NT2/D1 (cell line): ENCODE measurements at regions not wholly inside any gene's neighbourhood (a gene's known extent, or its start where the extent isn't known, plus 50 kb on each side); places are given as distances from the start of the nearest gene placed in this dataset.

Source experiments
- SUZ12 ChIP-seq: IDR thresholded peaks from 2 replicates; pipeline ENCODE4 v1.6.1; 2011; ENCODE audit not compliant: insufficient read length, insufficient read depth; ENCODE audit errors: extremely low read depth
- YY1 ChIP-seq: IDR thresholded peaks from 2 replicates; pipeline ENCODE4 v1.6.1; 2011; ENCODE audit not compliant: insufficient read length, insufficient read depth
- ZNF274 ChIP-seq: IDR thresholded peaks from 2 replicates; pipeline ENCODE4 v1.6.1; 2011; ENCODE audit warnings: mild to moderate bottlenecking, low read depth, low read length

- no peak for TF ChIP-seq SUZ12
- no peak for TF ChIP-seq ZNF274
- no peak for TF ChIP-seq YY1
Measured at GRCh38 chr9:95650720-95651119, 133.9 kb upstream of the PTCH1 start.
